Spleen (tissue), 11 donors: ENCODE measurements at regions not wholly inside any gene's neighbourhood (a gene's known extent, or its start where the extent isn't known, plus 50 kb on each side); places are given as distances from the start of the nearest gene placed in this dataset.

ENCODE experiments used
- DNase-seq: peaks from one replicate; pipeline ENCODE4 v3.0.0-alpha.2; 2020
- H3K27ac ChIP-seq, 8 donors: fragments of 200-600 bp; sonication (generic) in 7 of 8; 1 replicate in 4 of 8; 2 replicates in 4 of 8; pipeline versions ENCODE4 v1.5.0 to v1.8.0; 2016 to 2021; ENCODE audit warnings: inconsistent platforms in 4 of 8, mild to moderate bottlenecking in 4 of 8, moderate library complexity in 1 of 8
- H3K27me3 ChIP-seq, 7 donors: fragments of 200-600 bp; sonication (generic) in 6 of 7; replicated peaks in 1 of 7; 1 replicate in 4 of 7; 2 replicates in 3 of 7; pipeline versions ENCODE4 v1.5.0 to v1.8.0; 2016 to 2021; ENCODE audit warnings: inconsistent platforms in 3 of 7, mild to moderate bottlenecking in 1 of 7
- H3K36me3 ChIP-seq, 6 donors: fragments of 200-600 bp; sonication (generic) in 5 of 6; 1 replicate in 4 of 6; 2 replicates in 2 of 6; pipeline versions ENCODE4 v1.5.0 to v1.8.0; 2016 to 2021; ENCODE audit warnings: inconsistent platforms in 2 of 6
- H3K4me1 ChIP-seq, 6 donors: fragments of 200-600 bp; sonication (generic) in 5 of 6; 1 replicate in 3 of 6; 2 replicates in 3 of 6; pipeline versions ENCODE4 v1.5.0 to v1.8.0; 2016 to 2021; ENCODE audit warnings: inconsistent platforms in 3 of 6
- H3K4me3 ChIP-seq, 8 donors: fragments of 200-600 bp; sonication (generic) in 7 of 8; 1 replicate in 4 of 8; 2 replicates in 4 of 8; pipeline versions ENCODE4 v1.5.0 to v1.8.0; 2016 to 2021; ENCODE audit warnings: inconsistent platforms in 4 of 8, mild to moderate bottlenecking in 4 of 8, moderate library complexity in 2 of 8
- H3K9me3 ChIP-seq, 8 donors: fragments of 200-600 bp; sonication (generic) in 7 of 8; 1 replicate in 4 of 8; 2 replicates in 4 of 8; pipeline versions ENCODE4 v1.5.0 to v1.8.0; 2016 to 2021; ENCODE audit warnings: inconsistent platforms in 4 of 8
- CTCF ChIP-seq, 11 experiments: fragments of 200-600 bp in 7 of 11; fragments of 450-650 bp in 4 of 11; sonication (generic) in 4 of 11; IDR thresholded peaks in 8 of 11; conservative IDR thresholded peaks in 3 of 11; 1 replicate in 7 of 11; 2 replicates in 4 of 11; pipeline versions ENCODE4 v1.4.0 to v1.8.0; 2016 to 2021; ENCODE audit warnings: antibody characterized with exemption in 11 of 11, inconsistent platforms in 4 of 11, mild to moderate bottlenecking in 1 of 11
- POLR2A ChIP-seq, 3 donors: fragments of 450-650 bp; IDR thresholded peaks; one replicate each; pipeline ENCODE4 v1.5.1; 2017; ENCODE audit warnings: antibody characterized with exemption in 3 of 3, mild to moderate bottlenecking in 1 of 3
- POLR2AphosphoS5 ChIP-seq, 3 donors: sonication (generic); formaldehyde crosslinking; IDR thresholded peaks; one replicate each; pipeline ENCODE4 v1.5.1; 2017; ENCODE audit warnings: antibody characterized with exemption in 3 of 3
- WGBS, 5 donors: extraction: QIAGEN DNeasy Blood & Tissue Kit in 3 of 5; methylation state at CpG; one replicate each; pipeline versions ENCODE4 v1.1.5 to v1.1.7; 2013 to 2018; 5-methylcytosine and 5-hydroxymethylcytosine counted together
- intact Hi-C: fragments of 100-400 bp; cut with DNase I; formaldehyde crosslinking; loops from one replicate; pipeline ENCODE4 v1.15.0; 2023; ENCODE audit warnings: low total_unique reads
- donor health status: healthy with polysubstance abuse.
- donor health status: DM: no; HTN: no; CAD: no; lungs with moderate emphysema.
- donor health status: DM: no; HTN: no; CAD: no.
- donor health status: Bipolar disorder and iron deficiency.
- donor health status: healthy.
- donor health status: DM: no; HTN: no; CAD: no.
- donor health status: DM: yes; HTN: yes; CAD: no.

DNA sequence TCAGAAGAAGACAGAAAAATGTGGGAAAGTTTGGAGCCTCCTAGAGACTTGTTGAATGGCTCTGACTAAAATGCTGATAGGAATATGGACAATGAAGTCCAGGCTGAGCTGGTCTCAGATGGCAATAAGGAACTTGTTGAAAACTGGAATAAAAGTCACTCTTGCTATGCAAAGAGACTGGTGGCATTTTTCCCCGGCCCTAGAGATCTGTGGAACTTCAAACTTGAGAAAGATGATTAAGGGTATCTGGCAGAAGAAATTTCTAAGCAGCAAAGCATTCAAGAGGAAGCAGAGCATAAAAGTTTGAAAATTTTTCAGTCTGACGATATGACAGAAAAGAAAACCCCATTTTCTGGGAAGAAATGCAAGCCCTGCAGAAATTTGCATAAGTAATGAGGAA, 159.3 kb downstream of the MREG start:
- no peak for DNase-seq
- H3K36me3 ChIP-seq: no peaks in the 10 kb centered on the region
- H3K27me3 ChIP-seq: no peaks in the 10 kb centered on the region
- TF ChIP-seq POLR2A (IDR thresholded peaks at IDR 0.05) (no peak), CTCF (IDR thresholded peaks at IDR 0.05 in 8 of 11, conservative IDR thresholded peaks at IDR 0.05 in 3 of 11) (no peak), POLR2AphosphoS5 (IDR thresholded peaks at IDR 0.05) (no peak)
- WGBS, 5 donors: 49 to 83% (median 66%) methylated on average over 2 of the region's 2 CpGs
- peaks cover 0 to 19% (median 11%) of the 10 kb centered on the region in 8 donors for H3K9me3 ChIP-seq
- H3K4me1 ChIP-seq: no peaks in the 10 kb centered on the region
- no peak overlapping the region for H3K4me3 ChIP-seq
- intact Hi-C loops: no loop called here
- no peak overlapping the region for H3K27ac ChIP-seq

DNA sequence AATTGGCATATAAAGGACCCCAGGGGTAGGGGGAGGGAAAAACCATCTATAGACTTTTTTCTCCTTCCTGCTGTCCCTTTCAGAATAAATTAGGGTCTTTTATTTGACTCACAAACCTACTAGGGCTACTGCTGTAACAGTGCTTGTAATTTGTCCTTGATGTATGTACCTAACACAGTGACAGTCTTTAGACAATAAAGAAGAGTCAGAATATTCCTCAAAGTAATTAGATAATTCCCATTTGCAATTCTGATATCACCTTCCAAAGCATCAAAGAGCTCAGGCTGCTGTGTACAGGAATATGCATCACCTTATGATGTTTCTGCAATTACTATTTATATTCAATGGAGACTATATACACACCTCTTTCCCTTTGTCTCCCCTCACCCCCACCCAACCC, 161.7 kb downstream of the MREG start:
- Histone ChIP-seq H3K27me3 (no peaks in the 10 kb centered on the region), H3K9me3 (peaks cover 0 to 19% (median 11%) of the 10 kb centered on the region in 8 donors), H3K36me3 (no peaks in the 10 kb centered on the region), H3K4me3 (no peak overlapping the region), H3K27ac (no peak overlapping the region), H3K4me1 (peaks cover 0 to 4% (median 0%) of the 10 kb centered on the region in 6 donors)
- intact Hi-C loops: no loop called here
- TF ChIP-seq POLR2AphosphoS5 (IDR thresholded peaks at IDR 0.05) (no peak), POLR2A (IDR thresholded peaks at IDR 0.05) (no peak), CTCF (IDR thresholded peaks at IDR 0.05 in 8 of 11, conservative IDR thresholded peaks at IDR 0.05 in 3 of 11) (no peak)
- no peak for DNase-seq

- H3K4me3 ChIP-seq: no peak overlapping the region
- no peaks in the 10 kb centered on the region for H3K36me3 ChIP-seq
- no peak for DNase-seq
- H3K4me1 ChIP-seq: peaks cover 0 to 10% (median 0%) of the 10 kb centered on the region in 6 donors
- no peaks in the 10 kb centered on the region for H3K27me3 ChIP-seq
- H3K27ac ChIP-seq: no peak overlapping the region
- peaks cover 0 to 19% (median 11%) of the 10 kb centered on the region in 8 donors for H3K9me3 ChIP-seq
- WGBS, 5 donors: 72 to 91% (median 85%) methylated on average over 2 of the region's 2 CpGs
- intact Hi-C loops: no loop called here
- TF ChIP-seq CTCF (IDR thresholded peaks at IDR 0.05 in 8 of 11, conservative IDR thresholded peaks at IDR 0.05 in 3 of 11): no peak
- TF ChIP-seq POLR2A (IDR thresholded peaks at IDR 0.05): no peak
- no peak for TF ChIP-seq POLR2AphosphoS5 (IDR thresholded peaks at IDR 0.05)
Observed at GRCh38 chr2:215851082-215851481, 162.3 kb downstream of the MREG start.

- H3K27ac ChIP-seq: no peak overlapping the region
- TF ChIP-seq CTCF (IDR thresholded peaks at IDR 0.05 in 8 of 11, conservative IDR thresholded peaks at IDR 0.05 in 3 of 11): no peak
- TF ChIP-seq POLR2AphosphoS5 (IDR thresholded peaks at IDR 0.05): no peak
- TF ChIP-seq POLR2A (IDR thresholded peaks at IDR 0.05): no peak
- H3K27me3 ChIP-seq: no peaks in the 10 kb centered on the region
- peaks cover 0 to 17% (median 0%) of the 10 kb centered on the region in 6 donors for H3K4me1 ChIP-seq
- no peak overlapping the region for H3K4me3 ChIP-seq
- H3K9me3 ChIP-seq: peaks cover 0 to 19% (median 11%) of the 10 kb centered on the region in 8 donors
- DNase-seq: no peak
- WGBS, 5 donors: 87 to 99% (median 87%) methylated on average over 4 of the region's 4 CpGs
- intact Hi-C loops: no loop called here
- H3K36me3 ChIP-seq: no peaks in the 10 kb centered on the region
Observed at GRCh38 chr2:215850380-215850779, 163.0 kb downstream of the MREG start.
